Common myeloid progenitor, CD34-positive (primary cell): ENCODE measurements at regions not wholly inside any gene's neighbourhood (a gene's known extent, or its start where the extent isn't known, plus 50 kb on each side); places are given as distances from the start of the nearest gene placed in this dataset.

Experiments used
- CTCF ChIA-PET: fragments of 350-600 bp; sonication (Branson Sonifier 250); formaldehyde crosslinking; loops from one replicate; lab custom pipeline; 2021; ENCODE audit warnings: antibody characterized with exemption; lab: Charles Lee
- POLR2A ChIA-PET: fragments of 350-600 bp; sonication (Branson Sonifier 250); formaldehyde crosslinking; loops from one replicate; lab custom pipeline; 2021; ENCODE audit warnings: antibody characterized with exemption; lab: Charles Lee
- DNase-seq, 3 donors: peaks; one replicate each; pipeline versions ENCODE4 v3.0.0 to v3.0.0-alpha.2; 2013
- H3K27ac ChIP-seq, 2 experiments: 1 replicate in 1 of 2; 2 replicates in 1 of 2; pipeline ENCODE4 v1.7.0; 2013; ENCODE audit warnings: inconsistent platforms in 2 of 2, low read length in 2 of 2, mild to moderate bottlenecking in 2 of 2, low read depth in 1 of 2, moderate library complexity in 1 of 2; ENCODE audit not compliant: severe bottlenecking in 2 of 2, insufficient read depth in 1 of 2, poor library complexity in 1 of 2
- H3K27me3 ChIP-seq, 5 experiments: replicated peaks in 2 of 5; 1 replicate in 3 of 5; 2 replicates in 2 of 5; pipeline versions ENCODE4 v1.6.1 to v1.7.0; 2013; ENCODE audit warnings: low read length in 4 of 5, mild to moderate bottlenecking in 2 of 5, moderate library complexity in 2 of 5, inconsistent platforms in 1 of 5; ENCODE audit not compliant: insufficient read depth in 5 of 5, control insufficient read depth in 4 of 5
- H3K36me3 ChIP-seq, 4 experiments: 1 replicate in 2 of 4; 2 replicates in 2 of 4; pipeline versions ENCODE4 v1.6.1 to v1.7.0; 2013; ENCODE audit warnings: low read length in 3 of 4, control low read depth in 1 of 4, mild to moderate bottlenecking in 1 of 4; ENCODE audit not compliant: control insufficient read depth in 4 of 4, insufficient read depth in 4 of 4
- H3K4me1 ChIP-seq, 4 experiments: 1 replicate in 3 of 4; 2 replicates in 1 of 4; pipeline versions ENCODE4 v1.6.1 to v1.7.1; 2013; ENCODE audit warnings: low read length in 3 of 4, mild to moderate bottlenecking in 3 of 4, control low read depth in 1 of 4, inconsistent platforms in 1 of 4, moderate library complexity in 1 of 4; ENCODE audit not compliant: control insufficient read depth in 4 of 4, insufficient read depth in 4 of 4; ENCODE audit errors: control extremely low read depth in 1 of 4
- H3K4me3 ChIP-seq, 7 experiments: 1 replicate in 4 of 7; 2 replicates in 3 of 7; pipeline versions ENCODE4 v1.5.1 to v1.7.0; 2013; ENCODE audit warnings: mild to moderate bottlenecking in 7 of 7, low read length in 6 of 7, moderate library complexity in 6 of 7, inconsistent platforms in 2 of 7, low read depth in 2 of 7, control low read depth in 1 of 7; ENCODE audit not compliant: insufficient read depth in 4 of 7, control insufficient read depth in 1 of 7; ENCODE audit errors: extremely low read depth in 1 of 7
- H3K9me3 ChIP-seq, 5 experiments: 1 replicate in 4 of 5; 2 replicates in 1 of 5; pipeline versions ENCODE4 v1.6.1 to v1.7.1; 2013; ENCODE audit warnings: low read length in 4 of 5, mild to moderate bottlenecking in 2 of 5, inconsistent platforms in 1 of 5, low read depth in 1 of 5, moderate library complexity in 1 of 5; ENCODE audit not compliant: control insufficient read depth in 4 of 5, insufficient read depth in 2 of 5; ENCODE audit errors: control extremely low read depth in 1 of 5
- WGBS: methylation state at CpG from one replicate; pipeline ENCODE4 v1.1.5; 2013; ENCODE audit not compliant: insufficient coverage; 5-methylcytosine and 5-hydroxymethylcytosine counted together

DNA sequence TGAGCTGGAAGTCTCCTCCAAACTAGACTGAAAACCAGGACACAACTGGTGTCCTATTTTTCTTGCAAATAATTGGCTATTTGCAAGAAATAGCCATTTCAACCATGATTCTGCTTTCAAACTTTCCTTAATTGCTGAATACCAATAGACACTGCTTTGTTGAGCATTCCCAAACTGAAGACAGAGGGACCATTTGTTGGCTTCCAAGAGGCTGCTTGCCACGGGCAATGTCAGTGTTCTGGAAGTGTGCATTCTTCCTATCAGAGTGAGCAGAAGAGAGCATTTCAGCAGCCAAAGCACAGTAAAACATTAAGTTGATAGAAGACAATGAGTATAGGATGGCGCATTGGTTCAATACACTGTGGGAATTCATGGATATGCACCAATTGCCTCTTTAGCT lies 360.5 kb upstream of the RGPD4 start:
- DNase-seq: no peak

DNA sequence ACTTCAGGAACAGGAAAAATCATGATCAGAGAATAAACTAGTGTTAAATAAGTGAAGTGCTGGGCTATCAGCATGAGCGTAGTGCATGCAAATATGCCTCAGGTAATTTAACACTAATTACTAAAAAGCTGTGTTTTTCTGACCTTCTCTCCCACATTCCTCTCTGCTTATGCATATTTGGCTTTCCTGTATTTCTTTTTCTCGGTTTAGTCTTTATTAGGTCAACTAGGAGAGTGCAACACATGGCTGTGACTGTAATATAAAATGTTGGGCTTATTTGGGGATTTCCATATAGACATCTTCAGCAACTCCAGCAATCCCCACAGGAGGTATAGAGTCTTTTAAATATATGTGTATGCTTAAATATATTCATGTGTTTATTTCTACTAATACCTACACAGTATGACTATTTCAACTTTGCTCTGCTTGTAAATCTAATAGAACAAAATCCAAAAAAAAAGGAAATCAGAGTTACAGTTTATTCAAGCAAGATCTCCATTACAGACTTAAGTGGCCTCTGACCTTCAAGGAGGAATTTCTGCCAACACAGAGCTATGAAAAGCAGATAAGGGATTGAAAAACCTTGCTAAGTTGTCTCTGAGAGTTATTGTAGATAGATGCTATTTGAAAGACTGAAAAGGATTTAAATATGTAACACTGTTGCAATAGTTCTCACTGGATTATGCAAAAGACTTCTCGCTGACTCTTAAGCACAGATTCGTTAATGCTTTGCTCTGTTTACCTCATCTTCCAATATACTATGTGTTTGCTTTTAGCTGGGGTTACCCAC lies 359.5 kb upstream of the RGPD4 start:
- Histone ChIP-seq H3K4me1 (no peaks in the 10 kb centered on the region), H3K27ac (no peak overlapping the region), H3K4me3 (no peak overlapping the region), H3K27me3 (no peaks in the 10 kb centered on the region), H3K36me3 (no peaks in the 10 kb centered on the region), H3K9me3 (peaks cover 0 to 3% (median 0%) of the 10 kb centered on the region in 5 experiments)
- DNase-seq: no peak
- 100% methylated on average over 1 of the region's 4 CpGs for WGBS
- ChIA-PET CTCF (no interaction called here), POLR2A (no interaction called here)

More for the DNA sequence above, 360.5 kb upstream of the RGPD4 start:
- Histone ChIP-seq H3K27me3 (no peaks in the 10 kb centered on the region), H3K4me3 (no peak overlapping the region), H3K27ac (no peak overlapping the region), H3K9me3 (peaks cover 0 to 3% (median 0%) of the 10 kb centered on the region in 5 experiments), H3K4me1 (no peaks in the 10 kb centered on the region), H3K36me3 (no peaks in the 10 kb centered on the region)
- WGBS: 93% methylated on average over 2 of the region's 2 CpGs
- CTCF ChIA-PET: no interaction called here
- POLR2A ChIA-PET: no interaction called here

DNA sequence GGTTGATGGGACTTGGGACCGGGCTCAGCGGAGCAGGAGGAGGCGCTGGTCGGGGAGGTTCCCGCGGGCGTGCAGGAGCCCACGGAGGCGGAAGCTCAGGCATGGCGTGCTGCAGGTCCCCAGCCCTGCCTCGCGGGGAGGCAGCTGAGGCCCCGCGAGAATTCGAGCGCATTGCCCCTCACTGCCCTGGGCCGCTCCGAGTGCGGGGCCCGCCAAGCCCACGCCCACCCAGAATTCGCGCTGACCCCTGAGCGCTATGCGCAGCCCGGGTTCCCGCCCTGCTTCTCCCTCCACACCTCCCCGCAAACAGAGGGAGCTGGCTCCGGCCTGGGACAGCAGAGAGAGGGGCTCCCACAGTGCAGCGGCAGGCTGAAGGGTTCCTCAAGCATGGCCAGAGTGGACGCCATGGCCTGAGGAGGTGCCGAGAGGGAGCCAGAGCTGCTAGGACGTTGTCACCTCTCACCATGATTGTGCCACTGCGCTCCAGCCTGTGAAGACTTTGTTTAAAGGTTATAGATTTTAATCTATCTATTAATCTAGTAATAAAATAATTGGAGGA lies 357.2 kb upstream of the RGPD4 start:
- no peak for DNase-seq
- no peaks in the 10 kb centered on the region for H3K36me3 ChIP-seq
- ChIA-PET CTCF (no interaction called here), POLR2A (no interaction called here)
- H3K9me3 ChIP-seq: peaks cover 0 to 3% (median 0%) of the 10 kb centered on the region in 5 experiments
- no peaks in the 10 kb centered on the region for H3K27me3 ChIP-seq
- no peaks in the 10 kb centered on the region for H3K4me1 ChIP-seq
- no peak overlapping the region for H3K27ac ChIP-seq
- 96% methylated on average over 28 of the region's 34 CpGs for WGBS
- H3K4me3 ChIP-seq: no peak overlapping the region

DNA sequence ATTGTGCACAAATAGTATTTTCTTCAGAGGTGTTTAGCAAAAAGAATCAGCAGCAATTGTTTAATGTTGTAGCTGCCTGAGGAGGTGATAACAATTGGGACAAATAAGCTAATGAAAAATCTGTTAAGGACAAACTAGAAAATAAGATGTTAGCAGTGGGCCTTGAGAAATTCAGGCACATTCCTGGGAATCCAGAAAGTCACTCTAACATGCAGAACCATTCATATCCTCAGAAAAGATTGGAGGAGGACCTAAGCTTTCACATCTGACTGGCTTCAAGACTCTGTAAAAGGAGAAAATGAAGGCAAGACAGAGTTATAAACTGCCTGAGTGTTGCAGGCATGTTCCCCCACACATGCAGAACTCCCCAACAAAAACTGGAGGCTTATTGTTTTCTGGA lies 353.5 kb upstream of the RGPD4 start:
- ChIA-PET POLR2A (no interaction called here), CTCF (interaction anchor here (1.3 kb wide), 1 partner anchor 29 kb away, joined by 3 read pairs; no protein-coding TSS in a partner anchor)
- H3K4me1 ChIP-seq: no peaks in the 10 kb centered on the region
- DNase-seq: no peak
- H3K27me3 ChIP-seq: no peaks in the 10 kb centered on the region
- peaks cover 0 to 7% (median 3%) of the 10 kb centered on the region in 5 experiments for H3K9me3 ChIP-seq
- H3K36me3 ChIP-seq: no peaks in the 10 kb centered on the region
- H3K27ac ChIP-seq: no peak overlapping the region
- H3K4me3 ChIP-seq: no peak overlapping the region

DNA sequence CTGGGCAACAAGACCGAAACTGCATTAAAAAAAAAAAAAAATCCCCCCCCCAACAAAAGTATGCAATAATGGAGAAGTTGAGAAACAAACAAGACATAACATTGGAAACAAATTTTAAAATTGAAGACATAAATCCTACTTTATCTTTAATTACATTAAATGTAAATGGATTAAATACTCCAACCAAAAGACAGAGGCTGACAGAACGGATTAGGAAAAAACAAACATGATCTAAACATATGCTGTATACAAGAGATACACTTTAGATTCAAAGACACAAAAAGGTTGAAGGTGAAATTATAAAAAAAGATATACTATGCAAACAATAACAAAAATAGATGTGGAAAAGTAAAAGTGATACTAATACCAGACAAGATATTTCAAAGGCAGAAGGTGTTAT lies 350.8 kb upstream of the RGPD4 start:
- Histone ChIP-seq H3K4me3 (no peak overlapping the region), H3K27ac (no peak overlapping the region), H3K36me3 (no peaks in the 10 kb centered on the region), H3K9me3 (peaks cover 0 to 7% (median 0%) of the 10 kb centered on the region in 5 experiments), H3K4me1 (no peaks in the 10 kb centered on the region), H3K27me3 (no peaks in the 10 kb centered on the region)
- POLR2A ChIA-PET: interaction anchor here (0.6 kb wide), 1 partner anchor 31 kb away, joined by 3 read pairs; no protein-coding TSS in a partner anchor
- WGBS: no CpG with 5 or more reads among the region's 2 CpGs
- no peak for DNase-seq
- CTCF ChIA-PET: no interaction called here

DNA sequence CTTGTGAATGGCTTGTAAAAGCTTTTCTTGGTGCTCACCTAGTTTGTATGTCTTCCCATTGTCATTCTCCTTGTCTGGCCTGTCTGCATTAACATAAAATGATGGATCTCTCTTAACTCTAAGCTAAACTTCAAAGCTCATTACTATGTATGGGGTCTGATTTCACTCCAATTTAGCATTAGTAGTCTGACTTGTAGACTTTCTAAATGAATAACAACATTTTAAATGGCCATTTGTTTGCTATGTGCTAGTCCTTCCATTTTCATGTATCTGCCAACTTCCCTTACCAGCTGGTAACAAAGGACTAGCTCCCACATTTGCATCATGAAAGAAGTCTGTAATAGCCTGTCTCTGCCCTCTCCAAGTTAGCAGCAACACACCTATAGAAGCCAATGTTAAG lies 324.2 kb upstream of the RGPD4 start:
- H3K36me3 ChIP-seq: no peaks in the 10 kb centered on the region
- no peaks in the 10 kb centered on the region for H3K27me3 ChIP-seq
- no peak for DNase-seq
- H3K4me1 ChIP-seq: no peaks in the 10 kb centered on the region
- no peak overlapping the region for H3K27ac ChIP-seq
- no peak overlapping the region for H3K4me3 ChIP-seq
- ChIA-PET CTCF (interaction anchor here (0.8 kb wide), 1 partner anchor 30 kb away, joined by 3 read pairs; no protein-coding TSS in a partner anchor), POLR2A (no interaction called here)
- peaks cover 0 to 1% (median 0%) of the 10 kb centered on the region in 5 experiments for H3K9me3 ChIP-seq

DNA sequence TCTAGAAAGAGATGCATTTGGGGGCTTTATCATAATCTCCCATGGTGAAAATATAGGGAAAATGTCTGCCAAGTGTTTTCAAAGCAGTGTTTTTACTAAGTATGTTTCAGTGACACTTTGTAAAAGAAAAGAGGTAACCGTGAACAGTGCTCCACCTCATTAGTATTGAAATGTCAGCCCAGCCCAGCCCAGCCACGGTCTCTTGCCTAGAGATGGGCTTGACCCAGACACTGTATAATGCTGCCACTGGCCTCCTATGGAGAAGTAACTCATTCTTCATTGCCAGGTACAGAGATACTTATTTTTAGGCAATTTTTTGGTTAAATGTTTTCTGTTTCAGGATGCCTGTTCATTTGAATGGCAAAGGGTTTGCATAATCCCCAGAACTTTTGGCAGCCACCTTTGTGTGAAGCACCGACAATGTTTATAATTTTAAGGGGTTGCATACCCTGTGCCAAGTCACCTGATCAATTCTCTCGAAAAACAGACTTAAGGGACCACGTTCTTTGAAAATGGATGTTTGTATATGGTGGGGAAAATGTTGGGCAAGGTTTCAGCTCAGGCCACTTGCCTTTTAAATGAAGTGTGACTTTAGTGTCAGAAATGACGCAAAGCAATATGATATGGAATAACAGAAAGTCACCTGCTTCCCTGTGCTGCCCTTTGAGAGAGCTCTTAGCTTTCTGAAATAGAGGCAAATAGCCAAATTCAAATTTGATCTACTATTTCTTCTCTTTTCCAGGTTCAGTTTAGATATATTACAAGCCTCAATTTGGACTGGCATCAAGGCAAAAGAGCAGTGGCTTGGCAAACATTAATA lies 314.5 kb upstream of the RGPD4 start:
- CTCF ChIA-PET: no interaction called here

More for the DNA sequence above, 314.5 kb upstream of the RGPD4 start:
- no peaks in the 10 kb centered on the region for H3K4me1 ChIP-seq
- H3K9me3 ChIP-seq: no peaks in the 10 kb centered on the region
- no peak overlapping the region for H3K27ac ChIP-seq
- H3K4me3 ChIP-seq: no peak overlapping the region
- no peaks in the 10 kb centered on the region for H3K36me3 ChIP-seq
- WGBS: 96% methylated on average over 6 of the region's 6 CpGs
- POLR2A ChIA-PET: no interaction called here
- H3K27me3 ChIP-seq: no peaks in the 10 kb centered on the region
- no peak for DNase-seq
